Panc1 (cell line): ENCODE measurements at regions not wholly inside any gene's neighbourhood (a gene's known extent, or its start where the extent isn't known, plus 50 kb on each side); places are given as distances from the start of the nearest gene placed in this dataset.

Experiments used
- CTCF ChIP-seq: fragments of 450-650 bp; IDR thresholded peaks from 2 replicates; pipeline ENCODE4 v1.5.1; 2017; ENCODE audit warnings: mild to moderate bottlenecking
- POLR2AphosphoS5 ChIP-seq: IDR thresholded peaks from 2 replicates; pipeline ENCODE4 v1.6.1; 2012; ENCODE audit warnings: mild to moderate bottlenecking, low read depth, low read length, moderate library complexity
- SIN3A ChIP-seq: IDR thresholded peaks from 2 replicates; pipeline ENCODE4 v1.6.1; 2012; ENCODE audit warnings: low read depth, mild to moderate bottlenecking, low read length, moderate library complexity, borderline replicate concordance; ENCODE audit not compliant: insufficient read depth
- TCF7L2 ChIP-seq: IDR thresholded peaks from 2 replicates; pipeline ENCODE4 v1.6.1; 2011; ENCODE audit warnings: mild to moderate bottlenecking, low read depth, low read length, inconsistent platforms

DNA sequence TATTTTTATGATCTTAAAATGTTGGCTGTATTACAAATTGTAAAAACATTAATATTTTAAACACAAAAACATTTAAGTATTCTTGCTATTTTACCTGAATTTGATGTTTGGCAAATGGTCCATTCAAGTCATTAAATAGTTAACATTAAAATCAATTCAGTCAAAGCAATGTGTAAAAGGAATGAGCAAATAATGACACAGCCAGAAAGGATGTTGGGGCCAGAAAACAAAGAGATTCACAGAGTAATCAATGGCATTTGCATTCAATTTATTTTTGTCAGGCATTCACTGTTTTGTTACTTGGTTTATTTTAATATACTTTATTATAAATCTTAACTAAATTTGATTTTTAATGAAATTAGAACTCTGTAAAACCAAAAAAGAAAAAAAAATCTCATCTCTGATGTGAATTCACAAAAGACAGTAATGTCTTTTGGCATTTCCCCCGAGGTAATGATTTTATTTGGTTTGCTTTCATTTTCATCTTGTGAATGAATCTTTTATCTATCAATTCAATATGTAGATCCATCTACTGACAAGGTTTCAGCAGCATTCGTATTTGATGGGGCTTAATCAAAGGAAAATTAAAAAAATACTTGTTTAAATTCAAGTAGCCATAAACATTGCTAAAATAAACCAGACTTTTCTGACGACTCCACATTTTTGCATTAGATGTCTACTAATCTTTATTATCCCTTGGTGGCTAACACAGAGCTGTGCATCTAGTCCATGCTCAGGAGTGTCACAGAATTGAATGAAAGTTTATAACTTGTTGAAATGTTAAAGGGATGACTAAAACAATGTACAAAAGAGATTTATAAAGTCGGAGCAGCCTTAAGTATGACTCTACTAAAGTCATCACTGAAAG lies 866.7 kb upstream of the GJE1 start:
- TF ChIP-seq CTCF, result no peak
- no peak for TF ChIP-seq POLR2AphosphoS5
- no peak for TF ChIP-seq TCF7L2
- no peak for TF ChIP-seq SIN3A
